SK-N-SH (cell line): ENCODE measurements at regions not wholly inside any gene's neighbourhood (a gene's known extent, or its start where the extent isn't known, plus 50 kb on each side); places are given as distances from the start of the nearest gene placed in this dataset.

ENCODE experiments used
- CTCF ChIP-seq: fragments of 200-600 bp; sonication (generic); IDR thresholded peaks from 2 replicates; pipeline ENCODE4 v1.6.1; 2017; ENCODE audit warnings: antibody characterized with exemption, mild to moderate bottlenecking, moderate library complexity
- JUND ChIP-seq: IDR thresholded peaks from 2 replicates; pipeline ENCODE4 v1.4.0; 2012
- MAX ChIP-seq: IDR thresholded peaks from 2 replicates; pipeline ENCODE4 v1.4.0; 2012; ENCODE audit warnings: low read depth
- POLR2AphosphoS5 ChIP-seq: IDR thresholded peaks from 2 replicates; pipeline ENCODE4 v1.6.1; 2012; ENCODE audit warnings: low read depth, low read length
- RFX5 ChIP-seq: IDR thresholded peaks from 2 replicates; pipeline ENCODE4 v1.6.1; 2012; ENCODE audit warnings: mild to moderate bottlenecking, improper control_type of control experiment, low read length
- RXRA ChIP-seq: IDR thresholded peaks from 2 replicates; pipeline ENCODE4 v1.4.0; 2012; ENCODE audit warnings: low read depth, mild to moderate bottlenecking, borderline replicate concordance
- YY1 ChIP-seq: IDR thresholded peaks from 2 replicates; pipeline ENCODE4 v1.4.0; 2012; ENCODE audit warnings: low read depth, mild to moderate bottlenecking
- ZBTB33 ChIP-seq: IDR thresholded peaks from 2 replicates; pipeline ENCODE4 v1.4.0; 2012; ENCODE audit warnings: low read depth, borderline replicate concordance

GRCh38 chr1:14390816-14391215, 207.7 kb upstream of the KAZN start:
- TF ChIP-seq JUND: no peak
- no peak for TF ChIP-seq MAX
- TF ChIP-seq CTCF: no peak
- no peak for TF ChIP-seq ZBTB33
- TF ChIP-seq RFX5: no peak
- no peak for TF ChIP-seq POLR2AphosphoS5
- no peak for TF ChIP-seq RXRA
- TF ChIP-seq YY1: no peak
